ENCODE measurements at regions not wholly inside any gene's neighbourhood (a gene's known extent, or its start where the extent isn't known, plus 50 kb on each side); places are given as distances from the start of the nearest gene placed in this dataset.

- TF ChIP-seq CTCF (IDR thresholded peaks at IDR 0.05) (no peak), EP300 (IDR thresholded peaks at IDR 0.05) (no peak), POLR2A (IDR thresholded peaks at IDR 0.05) (no peak), POLR2AphosphoS5 (IDR thresholded peaks at IDR 0.05) (no peak)
Measured at GRCh38 chr5:126094991-126095390, 328.2 kb upstream of the GRAMD2B start.

Measured in suprapubic skin (tissue), 4 donors.